HG03139 (cell line): ENCODE measurements at regions not wholly inside any gene's neighbourhood (a gene's known extent, or its start where the extent isn't known, plus 50 kb on each side); places are given as distances from the start of the nearest gene placed in this dataset.
"Not testable (repeated sequence)": the region's sequence is repeated elsewhere in the genome, so short reads cannot be mapped to it uniquely, and the experiment has no call there.

ENCODE experiments used
- ATAC-seq: cut with Tn5 transposase; IDR thresholded peaks from one replicate; pipeline ENCODE4 v1.9.1; 2021; ENCODE audit not compliant: unreplicated experiment

GRCh38 chr14:106323970-106324369, 797.6 kb downstream of the TMEM121 start:
- not testable (repeated sequence) for ATAC-seq

GRCh38 chr14:106327234-106327633, 800.9 kb downstream of the TMEM121 start:
- no peak for ATAC-seq

DNA sequence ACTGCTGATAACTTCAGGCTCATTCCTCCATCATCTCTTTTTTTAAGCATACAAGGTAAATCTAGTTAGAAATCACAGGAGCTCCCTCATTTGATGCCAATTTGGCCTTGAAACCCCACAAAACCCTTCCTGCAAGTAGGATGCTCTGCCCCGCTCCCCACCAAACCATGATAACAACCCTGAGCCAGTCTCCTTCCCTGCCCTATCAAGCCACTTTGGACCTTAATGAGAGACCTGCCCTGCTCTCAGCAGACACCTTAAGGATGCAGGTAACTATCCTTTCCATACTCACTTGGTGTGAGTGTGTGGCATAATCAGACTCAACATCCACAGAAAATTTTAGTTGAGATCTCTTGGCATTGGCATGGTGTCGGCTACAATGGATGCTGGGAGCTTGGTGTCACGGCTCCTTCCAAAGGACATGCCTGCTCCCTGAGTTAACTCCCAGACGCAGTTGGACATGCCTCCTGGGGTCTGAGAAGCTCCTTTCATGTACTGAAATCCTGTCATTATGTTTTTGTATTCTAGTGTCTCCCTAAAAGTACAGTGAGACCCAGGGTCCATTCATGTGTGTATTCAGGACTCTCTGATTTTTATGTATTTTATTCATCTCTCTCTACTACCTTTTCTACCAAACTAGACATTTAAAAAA, 801.4 kb downstream of the TMEM121 start:
- not testable (repeated sequence) for ATAC-seq

DNA sequence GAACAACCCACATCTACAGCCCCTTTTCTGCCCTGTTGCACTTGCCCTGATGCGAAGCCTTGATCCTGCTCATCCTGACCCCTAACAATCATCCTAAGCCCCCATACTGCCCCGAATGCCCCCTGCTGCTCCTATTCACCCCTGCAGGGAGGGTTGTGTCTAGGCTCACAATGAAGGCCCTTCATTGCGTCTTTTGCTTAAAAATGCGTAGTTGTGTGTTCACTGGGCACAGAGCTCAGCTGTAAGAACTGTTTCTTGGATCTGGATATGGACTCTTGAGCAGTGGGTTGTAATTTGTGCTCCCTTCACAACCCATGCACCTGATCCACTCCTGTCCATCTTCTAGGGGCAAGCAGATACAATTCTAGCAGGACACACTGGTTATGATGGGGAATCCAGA, 802.9 kb downstream of the TMEM121 start:
- ATAC-seq, result not testable (repeated sequence)

DNA sequence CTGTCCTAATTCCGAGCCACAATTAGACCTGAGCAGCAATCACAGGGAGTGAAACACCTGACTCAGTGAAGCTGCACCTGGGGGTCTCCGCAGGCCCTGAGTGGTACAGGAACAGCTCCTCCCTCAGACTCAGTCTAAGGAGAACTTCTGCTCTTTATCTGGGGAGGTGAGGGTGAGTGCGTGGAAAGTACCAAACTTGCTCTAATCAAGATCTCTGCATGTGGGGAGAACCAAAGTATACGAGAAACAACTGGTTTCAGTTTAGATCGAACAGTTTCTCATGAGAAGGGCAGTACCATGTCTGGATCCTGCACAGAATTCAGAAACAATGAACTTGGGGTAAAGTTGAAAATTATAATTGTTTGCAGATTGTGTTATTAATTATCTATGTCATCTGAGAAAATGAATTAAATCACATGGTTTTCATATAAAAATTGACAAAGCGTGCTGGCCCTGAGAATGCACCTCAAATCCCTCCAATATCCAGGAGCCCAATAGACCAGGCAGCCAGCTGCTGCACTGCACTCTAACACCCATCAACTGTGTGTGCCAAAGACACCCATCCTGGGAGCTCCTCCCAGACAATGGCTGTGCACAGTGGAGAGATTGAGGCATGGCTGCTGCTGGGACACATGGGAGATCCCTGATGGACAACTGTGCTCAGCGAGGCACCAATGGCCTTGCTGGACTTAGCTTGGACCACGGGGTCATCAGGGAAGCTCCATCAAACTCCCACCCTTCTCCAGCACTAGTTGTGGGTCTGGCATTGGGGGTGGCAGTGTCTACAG, 803.8 kb downstream of the TMEM121 start:
- ATAC-seq, result not testable (repeated sequence)

- not testable (repeated sequence) for ATAC-seq
These were observed 808.2 kb downstream of the TMEM121 start for GRCh38 chr14:106334428-106335109.

DNA sequence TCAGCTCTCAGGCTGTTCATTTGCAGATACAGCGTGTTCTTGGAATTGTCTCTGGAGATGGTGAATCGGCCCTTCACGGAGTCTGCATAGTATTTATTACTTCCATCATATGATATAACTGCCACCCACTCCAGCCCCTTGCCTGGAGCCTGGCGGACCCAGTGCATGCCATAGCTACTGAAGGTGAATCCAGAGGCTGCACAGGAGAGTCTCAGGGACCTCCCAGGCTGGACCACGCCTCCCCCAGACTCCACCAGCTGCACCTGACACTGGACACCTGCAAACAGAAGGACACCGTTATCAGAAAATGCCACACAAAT, 808.7 kb downstream of the TMEM121 start:
- ATAC-seq, result not testable (repeated sequence)

GRCh38 chr14:106338775-106339174, 812.4 kb downstream of the TMEM121 start:
- ATAC-seq, result not testable (repeated sequence)

GRCh38 chr14:106340658-106341057, 814.3 kb downstream of the TMEM121 start:
- not testable (repeated sequence) for ATAC-seq

DNA sequence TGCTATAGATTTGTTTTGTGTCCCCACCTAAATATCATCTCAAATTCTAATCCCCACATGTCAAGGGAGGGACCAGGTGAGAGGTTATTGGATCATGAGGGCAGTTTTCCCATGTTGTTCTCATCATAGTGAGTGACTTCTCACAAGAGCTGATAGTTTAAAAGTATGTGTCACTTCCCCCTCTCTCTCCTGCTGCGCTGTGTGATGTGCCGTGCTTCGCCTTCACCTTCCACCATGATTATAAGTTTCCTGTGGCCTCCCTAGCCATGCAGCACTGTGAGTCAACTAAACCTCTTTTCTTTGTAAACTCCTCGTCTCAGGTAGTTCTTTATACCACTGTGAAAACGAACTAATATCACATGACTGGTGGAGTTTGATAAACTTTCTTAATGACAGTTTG, 814.8 kb downstream of the TMEM121 start:
- not testable (repeated sequence) for ATAC-seq

GRCh38 chr14:106343626-106344025, 817.2 kb downstream of the TMEM121 start:
- ATAC-seq, result no peak

DNA sequence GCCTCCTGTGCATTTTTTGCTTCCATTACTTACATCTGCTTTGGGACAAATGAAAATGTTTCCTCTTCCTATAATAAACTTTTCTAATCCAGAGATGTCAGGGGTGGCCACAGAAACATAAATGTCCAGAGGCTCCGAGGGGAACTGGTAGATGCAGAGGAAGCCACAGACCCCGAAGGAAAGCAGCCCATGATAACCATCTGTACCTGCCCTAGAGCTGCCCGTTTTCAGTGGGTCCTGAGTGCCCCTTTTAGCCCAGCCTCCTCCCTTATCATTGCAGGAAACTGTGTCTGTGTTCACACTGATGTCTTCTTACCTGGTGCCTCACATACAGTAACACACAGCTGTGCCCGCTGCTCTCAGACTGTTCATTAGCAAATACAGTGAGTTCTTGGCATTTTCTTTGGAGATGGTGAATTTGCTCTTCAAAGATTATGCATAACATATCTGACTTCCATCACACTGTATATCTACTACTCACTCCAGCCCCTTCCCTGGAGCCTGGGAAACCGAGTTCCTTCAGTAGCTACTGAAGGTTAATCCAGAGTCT, 817.8 kb downstream of the TMEM121 start:
- not testable (repeated sequence) for ATAC-seq

GRCh38 chr14:106344791-106345479, 818.6 kb downstream of the TMEM121 start:
- not testable (repeated sequence) for ATAC-seq

GRCh38 chr14:106346084-106346483, 819.7 kb downstream of the TMEM121 start:
- no peak for ATAC-seq

- no peak for ATAC-seq
These were observed 820.3 kb downstream of the TMEM121 start for GRCh38 chr14:106346534-106347290.

DNA sequence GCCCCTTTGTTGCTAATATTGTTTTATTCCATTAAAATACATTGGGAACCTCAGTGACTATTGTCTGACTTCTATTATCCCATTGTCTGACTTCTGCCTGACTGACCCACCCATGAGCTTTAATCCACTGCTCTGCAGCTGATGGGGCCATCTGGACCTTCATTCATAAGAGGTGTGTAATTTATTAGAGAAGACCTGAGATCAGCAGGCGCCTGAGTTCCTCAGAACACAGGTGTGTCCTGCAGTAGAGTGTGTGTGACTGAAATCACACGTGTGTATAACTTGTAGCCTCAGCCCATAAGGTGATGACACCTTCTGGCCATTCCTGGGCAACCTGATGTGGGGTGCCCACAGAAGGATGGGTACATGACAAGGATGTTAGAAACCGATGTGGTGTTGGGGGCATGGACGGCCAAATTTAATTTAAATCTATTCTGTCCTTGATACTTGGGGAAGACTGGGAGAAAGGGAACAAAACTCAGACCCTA, 821.0 kb downstream of the TMEM121 start:
- ATAC-seq, result no peak

GRCh38 chr14:106347890-106348755, 821.7 kb downstream of the TMEM121 start:
- ATAC-seq, result no peak

DNA sequence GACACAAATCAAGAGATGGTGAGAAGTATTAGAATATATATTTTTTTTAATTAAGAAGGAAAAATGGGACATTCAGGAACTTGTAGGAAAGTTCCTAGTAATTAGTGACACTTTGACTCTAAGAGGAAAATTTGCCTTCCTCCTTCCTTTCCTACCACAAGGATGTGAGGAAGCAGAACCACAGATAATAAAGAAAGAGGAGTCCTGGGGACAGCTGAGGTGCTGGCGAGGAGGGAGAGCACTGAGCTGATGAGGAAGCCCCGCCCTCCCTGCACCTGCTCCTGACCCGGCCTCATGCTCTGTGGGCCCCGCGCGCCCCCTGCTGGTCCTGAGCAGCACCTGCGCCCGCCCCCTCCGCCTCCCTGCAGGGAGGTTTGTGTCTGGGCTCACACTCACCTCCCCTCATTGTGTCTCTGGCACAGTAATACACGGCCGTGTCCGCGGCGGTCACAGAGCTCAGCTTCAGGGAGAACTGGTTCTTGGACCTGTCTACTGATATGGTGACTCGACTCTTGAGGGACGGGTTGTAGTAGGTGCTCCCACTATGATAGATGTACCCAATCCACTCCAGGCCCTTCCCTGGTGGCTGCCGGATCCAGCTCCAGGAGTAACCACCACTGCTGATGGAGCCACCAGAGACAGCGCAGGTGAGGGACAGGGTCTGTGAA, 822.6 kb downstream of the TMEM121 start:
- not testable (repeated sequence) for ATAC-seq
